DMS79 (cell line): ENCODE measurements at regions not wholly inside any gene's neighbourhood (a gene's known extent, or its start where the extent isn't known, plus 50 kb on each side); places are given as distances from the start of the nearest gene placed in this dataset.

Source experiments
- DNase-seq: peaks from one replicate; lab custom pipeline; 2025; lab: John Stamatoyannopoulos, UW

DNA sequence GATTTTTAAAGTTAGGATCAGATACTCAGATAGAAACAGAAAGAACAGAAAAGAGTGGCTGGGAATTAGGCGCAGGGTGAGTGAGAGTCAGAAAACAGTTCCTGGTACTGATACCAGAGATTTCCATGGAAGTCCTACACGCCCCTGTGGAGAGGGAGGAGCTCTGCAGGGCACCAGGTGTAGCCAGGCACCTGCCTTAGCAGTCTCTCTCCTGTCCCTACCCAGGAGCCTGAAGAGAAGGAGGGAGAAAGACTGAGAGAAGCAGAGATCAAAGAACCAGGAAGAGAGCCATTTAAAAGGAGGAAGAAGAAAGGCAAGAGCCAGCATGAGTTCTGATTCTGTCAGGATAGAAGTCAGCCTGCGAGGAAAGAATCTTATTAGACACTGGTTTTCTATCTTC, 65.0 kb downstream of the CBLN1 start:
- no peak for DNase-seq

DNA sequence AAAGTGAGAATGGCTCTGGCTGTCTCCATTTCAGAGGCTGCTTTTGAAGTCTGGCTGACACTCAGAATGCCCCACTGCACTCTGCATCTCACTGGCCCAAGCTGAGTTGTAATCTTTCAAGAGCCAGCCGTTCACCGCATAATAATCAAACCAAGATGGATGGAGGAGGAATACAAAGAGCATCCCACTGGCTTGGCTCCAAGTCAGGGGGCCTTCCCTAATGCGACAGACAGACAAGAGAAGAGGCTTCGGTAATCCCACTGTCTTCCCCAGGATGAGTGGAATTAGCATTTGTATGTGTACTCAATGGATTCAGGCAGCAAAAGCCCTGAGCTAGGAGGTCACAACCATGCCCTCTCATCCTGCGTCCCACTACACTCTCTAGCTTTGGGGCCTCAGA, 68.0 kb downstream of the CBLN1 start:
- DNase-seq: no peak

DNA sequence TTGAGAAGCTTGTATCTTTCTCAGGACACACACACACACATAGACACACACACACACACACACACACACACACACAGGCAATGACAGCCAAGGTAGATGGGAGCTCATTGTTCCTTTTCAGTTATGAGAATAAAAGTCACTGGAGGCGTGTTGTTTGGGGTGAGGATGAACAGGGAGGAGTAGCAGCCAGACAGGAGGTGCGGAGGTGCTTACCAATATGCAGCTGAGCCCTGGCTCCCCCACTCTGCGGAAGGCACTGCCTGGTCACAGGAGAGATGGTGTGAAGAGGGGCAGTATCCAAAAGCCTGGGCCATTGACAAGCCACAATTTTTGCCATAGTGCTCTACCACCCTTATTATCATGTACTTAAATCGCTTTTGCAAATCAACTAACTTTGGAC, 77.4 kb downstream of the CBLN1 start:
- no peak for DNase-seq

DNA sequence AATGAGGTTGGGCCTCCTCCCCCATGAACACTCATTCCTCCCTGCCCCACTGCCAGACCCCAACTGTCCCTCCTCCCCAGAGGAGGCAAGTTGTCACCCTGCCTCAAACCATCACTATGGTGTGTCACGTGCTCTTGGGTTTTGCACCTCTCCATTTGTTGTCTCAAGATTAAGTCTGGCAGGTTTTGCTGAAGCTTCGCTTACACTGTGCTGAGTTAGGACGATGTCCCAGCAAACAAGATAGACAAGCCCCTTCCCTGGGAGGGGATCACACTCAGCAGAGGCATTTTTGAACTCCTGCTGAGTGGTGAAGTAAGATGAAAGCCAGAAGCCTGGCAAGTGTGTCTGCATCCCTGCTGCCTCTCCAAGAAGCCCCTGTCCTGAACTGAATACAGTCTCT, 78.3 kb downstream of the CBLN1 start:
- no peak for DNase-seq

DNA sequence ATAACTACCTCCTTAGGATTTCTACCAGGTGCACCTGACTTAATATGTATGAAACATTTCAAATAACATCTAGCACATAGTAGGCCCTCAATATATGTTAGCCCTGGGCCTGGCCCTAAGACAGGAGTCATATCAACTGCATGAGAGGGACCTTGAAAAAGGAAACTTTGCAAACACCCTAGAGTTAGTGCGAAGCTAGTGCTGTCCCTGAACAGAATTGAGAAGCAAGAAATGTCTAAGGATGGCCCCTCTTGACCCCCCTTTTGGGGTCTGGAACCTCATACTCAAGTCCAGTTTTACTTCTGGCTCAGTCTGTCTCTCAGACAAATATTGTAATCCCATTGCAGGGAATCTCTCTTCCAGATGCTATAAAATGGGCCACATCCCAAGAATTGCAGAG, 80.5 kb downstream of the CBLN1 start:
- no peak for DNase-seq

DNA sequence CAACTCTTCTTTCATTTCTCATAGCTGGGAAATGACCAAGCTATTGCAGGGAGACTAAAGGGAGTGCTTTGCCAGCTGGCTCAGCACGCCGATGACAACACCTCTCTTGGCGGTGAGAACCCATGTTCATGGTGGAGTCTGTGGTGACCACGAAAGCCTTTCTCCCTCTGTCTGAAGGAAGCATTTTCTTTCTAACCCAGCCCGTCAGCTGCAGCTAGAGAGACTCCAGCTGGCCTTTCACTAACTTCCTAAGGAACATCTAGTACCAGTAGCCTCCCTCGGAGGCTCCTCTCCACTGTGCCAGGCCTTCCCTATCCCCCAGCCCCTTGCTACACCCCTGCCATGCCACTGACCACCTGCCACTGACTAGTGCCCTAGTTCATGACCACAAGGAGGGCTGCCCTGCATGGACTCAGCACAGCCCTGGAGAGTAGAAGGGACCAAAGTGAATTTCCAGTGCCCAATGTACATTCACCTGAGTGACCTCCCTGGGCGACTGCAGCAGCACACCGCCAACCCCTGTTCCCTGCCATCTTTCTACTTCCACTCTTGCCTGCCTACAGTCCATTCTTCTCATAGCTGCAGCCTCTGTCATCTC, 81.3 kb downstream of the CBLN1 start:
- no peak for DNase-seq

DNA sequence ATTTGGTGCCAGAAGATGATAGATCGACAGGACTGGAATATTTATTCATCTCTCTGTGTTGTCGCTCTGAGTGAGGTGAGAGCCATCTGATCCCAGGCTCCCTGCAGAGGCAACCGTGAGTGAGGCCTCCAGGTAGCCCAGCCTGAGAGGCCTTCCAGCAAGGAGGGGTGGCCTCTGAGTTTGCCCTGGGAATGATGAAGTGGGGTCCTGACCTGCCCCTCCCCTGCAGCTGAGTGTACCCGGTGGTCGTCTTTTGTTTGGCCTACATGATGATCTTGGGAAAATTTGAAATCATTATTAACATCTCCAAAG, 86.4 kb downstream of the CBLN1 start:
- no peak for DNase-seq

DNA sequence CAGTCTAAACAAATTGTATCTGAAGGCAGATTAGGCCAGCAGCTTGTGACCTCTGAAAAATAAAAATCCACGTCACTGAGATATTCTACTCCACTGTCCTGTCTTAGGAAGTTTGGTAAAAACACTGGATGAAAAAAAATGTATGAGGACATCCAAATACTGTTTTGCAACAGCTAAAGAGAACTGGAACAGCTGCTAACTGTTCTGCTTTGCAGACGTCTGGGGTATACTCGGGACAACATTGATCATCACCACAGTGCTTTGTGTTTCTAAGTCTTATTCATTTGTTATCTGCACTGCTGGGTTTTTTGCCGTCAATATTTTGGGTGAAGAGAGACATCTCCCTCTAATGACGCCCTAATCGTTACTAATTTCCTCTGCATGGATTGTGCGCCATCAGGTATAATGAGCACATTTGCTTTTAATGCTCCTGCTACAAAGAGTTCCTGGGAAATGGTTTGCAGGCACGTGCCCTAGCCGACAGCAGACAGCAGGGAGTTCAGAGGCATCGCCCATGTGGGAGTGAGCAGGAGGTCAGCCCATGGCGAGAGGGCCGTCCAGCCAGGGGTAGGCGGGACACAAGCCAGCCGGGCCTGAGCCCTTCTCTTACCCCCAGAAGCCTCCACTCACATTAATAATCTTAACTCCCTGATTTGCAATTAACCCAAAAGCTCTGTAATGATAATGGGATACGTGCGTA, 87.0 kb downstream of the CBLN1 start:
- DNase-seq: no peak

DNA sequence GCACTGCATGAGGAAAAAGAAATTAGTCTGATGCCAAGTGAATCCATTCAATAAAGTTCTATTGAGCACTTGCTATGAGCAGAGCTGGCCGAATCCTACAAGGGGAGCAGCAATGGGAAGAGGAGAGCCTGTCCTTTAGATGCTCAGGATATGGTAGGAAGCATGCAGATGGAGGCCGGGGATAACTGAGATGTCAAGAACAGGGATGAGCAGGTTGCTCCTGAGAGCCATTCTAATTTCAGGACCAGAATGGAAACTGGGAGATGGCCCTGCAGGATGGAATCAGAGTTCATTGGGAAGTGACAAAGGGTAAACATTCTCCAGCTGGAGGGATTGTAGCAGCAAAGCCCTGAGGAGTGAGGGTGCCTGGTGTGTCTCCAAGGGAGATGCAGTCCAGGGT, 88.0 kb downstream of the CBLN1 start:
- DNase-seq: no peak

DNA sequence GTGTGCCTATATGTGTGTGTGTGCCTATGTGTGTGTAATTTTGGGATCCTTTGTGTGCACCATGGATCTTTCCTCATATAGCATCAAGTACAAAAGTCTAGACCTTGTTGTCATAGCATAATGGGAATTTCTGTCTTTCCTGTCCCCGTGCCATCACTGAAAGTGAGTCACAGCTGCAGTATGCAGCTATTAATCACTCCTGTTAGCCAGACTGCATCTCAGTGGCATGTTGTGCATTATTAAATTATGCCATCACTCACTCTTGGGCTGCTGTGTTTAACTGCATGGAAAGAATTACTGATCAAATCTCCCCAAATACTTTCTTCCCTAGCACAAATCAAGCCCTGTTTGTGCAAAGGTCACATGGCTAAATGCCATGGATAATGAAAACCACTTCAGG, 92.4 kb downstream of the CBLN1 start:
- no peak for DNase-seq

DNA sequence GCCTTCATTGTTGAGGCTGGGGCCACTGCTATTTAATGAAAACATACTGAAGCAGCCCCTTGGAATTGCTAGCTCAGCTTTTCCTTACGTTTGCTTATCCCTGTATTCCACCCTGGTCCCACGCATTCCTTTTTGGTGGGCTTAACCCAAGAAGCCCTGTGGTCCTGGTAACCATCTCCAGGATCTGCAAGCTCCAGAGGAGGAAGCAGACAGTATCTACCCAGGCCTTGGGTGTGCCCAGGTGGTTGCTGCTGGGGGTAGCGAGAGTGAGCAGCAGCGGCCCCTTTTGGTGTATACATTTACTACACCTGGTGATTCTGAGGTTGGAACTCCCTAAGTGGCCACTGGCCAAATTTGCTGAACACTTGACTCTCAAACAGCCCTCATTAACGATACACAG, 97.7 kb downstream of the CBLN1 start:
- no peak for DNase-seq

DNA sequence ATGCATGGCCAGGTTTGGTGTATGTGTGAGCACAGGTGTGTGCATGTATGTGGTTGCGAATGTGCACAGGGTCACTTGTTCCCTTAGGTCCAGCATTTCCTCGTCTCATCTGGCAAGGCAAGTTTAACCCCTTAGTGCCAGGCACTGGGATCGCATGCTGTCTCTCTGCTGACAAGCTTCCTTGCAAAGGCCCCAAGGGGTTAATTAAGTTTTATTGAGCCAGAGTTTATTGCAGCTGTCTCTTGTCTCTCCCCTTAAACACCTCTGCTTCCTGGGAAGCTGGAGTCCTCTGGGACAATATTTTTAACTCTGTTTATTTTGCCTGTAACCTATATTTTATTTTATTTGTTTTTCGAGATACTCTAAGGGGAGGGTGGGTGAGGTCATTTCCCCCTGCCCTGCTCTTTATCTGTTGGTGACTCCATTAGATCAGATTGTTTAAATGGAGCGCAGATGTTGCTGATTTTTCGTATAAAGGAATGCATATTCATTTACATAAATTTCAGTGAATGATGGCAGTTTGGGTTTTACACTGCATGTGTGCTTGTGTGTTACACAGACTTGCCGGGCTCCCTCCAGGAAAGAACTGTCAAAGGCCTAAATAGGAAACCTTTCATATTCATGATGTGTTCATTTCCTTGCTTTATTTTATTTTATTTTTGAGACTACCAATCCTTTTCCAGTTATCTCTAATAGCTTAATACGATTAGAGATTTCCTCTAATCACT, 99.7 kb downstream of the CBLN1 start:
- DNase-seq: no peak

DNA sequence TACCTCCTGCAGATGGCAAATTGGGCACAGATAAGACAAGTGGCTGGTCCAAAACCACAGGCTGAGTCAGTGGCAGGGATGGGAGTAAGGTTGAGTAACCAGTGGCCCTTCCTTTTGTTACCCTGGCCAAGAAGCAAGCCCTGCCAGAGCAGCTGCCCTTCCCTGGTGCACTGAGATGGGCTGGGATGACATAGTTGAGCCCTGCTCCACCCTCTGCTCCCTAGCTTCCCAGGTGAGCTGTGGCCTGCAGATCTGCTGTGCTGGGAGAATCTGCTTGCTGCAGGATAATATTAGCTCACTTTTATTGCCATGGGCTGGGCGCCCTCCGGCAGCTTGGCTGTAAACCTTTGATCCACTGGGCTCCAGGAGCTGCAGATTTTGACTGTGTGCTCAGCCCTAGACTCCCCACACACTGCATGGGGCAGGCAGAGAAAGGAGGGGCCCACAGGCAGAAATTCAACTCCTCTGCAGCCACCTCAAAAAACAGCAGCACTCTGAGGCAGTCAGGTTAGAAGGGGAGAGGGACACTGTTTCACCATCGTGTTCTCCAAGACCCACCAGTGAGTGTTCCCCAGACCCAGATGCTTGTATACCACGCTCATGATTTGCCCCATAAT, 101.8 kb downstream of the CBLN1 start:
- DNase-seq: no peak

DNA sequence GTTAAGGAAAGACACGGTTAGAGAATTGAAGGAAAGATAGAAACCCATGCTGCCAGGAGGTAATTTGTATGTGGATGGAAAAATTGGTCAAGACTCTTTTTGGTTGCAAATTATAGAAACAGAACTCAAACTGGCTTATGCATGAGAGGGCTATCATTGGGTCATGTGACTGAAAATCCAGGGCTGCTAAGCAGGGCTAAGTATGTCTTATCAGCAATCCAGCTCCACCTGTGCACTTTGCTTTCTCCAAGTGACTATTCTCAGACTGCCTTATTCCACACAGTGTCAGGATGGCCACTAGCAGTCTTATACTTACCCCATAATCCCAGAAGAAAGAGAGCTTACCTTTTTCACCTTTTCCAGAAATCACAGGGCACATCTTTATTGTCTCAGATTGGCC, 113.5 kb downstream of the CBLN1 start:
- no peak for DNase-seq

DNA sequence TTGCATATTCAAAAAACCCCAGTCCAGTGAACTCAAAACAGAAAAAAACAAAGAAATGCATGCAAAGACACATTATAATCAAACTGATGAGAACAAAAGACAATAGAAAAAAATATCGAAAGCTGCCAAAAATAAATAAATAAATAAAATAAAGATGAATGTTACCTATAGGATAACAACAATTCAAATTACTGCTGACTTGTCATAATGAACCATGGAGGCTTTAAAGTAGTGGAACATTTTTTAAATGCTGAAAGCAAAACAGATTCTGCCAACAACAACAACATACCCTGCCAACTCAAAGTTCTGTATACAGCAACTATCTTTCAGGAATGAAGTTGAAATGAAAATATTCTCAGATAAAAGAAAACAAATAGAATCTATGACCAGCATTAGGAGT, 116.6 kb downstream of the CBLN1 start:
- DNase-seq: no peak

DNA sequence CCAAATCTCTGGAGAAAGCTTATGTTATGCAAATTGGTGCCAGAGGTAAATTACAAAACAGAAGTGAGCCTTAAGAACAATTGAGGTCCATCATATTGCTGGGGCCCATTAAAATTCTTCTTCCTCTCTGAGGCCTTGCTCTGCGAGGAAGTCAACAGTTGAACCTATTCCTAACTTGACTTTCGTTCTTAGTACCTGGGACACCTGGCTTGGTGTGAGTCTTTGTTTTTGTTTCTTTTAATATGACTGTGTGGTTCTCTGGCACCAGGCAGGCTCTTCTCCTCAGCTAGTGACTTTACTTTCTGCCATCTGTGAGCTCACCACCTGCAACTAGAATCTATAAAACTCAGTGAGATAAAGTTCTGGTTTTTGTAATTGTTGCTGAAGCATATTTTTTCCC, 120.4 kb downstream of the CBLN1 start:
- no peak for DNase-seq

DNA sequence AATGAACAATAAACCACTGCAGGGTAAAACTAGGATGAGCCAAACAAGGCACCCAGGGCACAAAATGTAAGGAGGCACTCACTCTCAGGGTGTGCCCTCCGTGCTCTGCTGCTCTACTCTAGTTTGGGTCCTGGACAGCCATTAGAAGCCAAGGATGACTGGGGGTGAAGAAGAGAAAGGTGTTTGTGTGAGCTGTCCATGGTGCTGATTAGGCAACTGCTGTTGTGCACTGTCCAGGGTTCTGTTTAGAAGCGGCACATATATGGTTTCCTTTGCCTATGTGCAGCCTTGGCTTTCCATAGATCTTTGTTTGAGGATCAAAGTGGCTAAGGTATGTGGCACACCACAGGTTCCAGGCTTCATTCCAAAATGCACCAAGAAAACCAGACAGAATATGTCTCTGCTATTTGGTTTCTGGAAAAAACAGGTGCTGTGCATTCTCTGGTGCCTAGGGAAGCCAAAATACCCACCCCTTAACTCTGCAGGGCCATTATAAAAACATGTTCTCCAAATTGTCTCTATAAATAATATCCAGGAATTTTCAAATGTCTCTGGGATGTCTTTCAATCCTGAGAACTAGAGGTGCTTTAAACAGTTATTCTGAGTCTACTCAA, 123.5 kb downstream of the CBLN1 start:
- DNase-seq: no peak

DNA sequence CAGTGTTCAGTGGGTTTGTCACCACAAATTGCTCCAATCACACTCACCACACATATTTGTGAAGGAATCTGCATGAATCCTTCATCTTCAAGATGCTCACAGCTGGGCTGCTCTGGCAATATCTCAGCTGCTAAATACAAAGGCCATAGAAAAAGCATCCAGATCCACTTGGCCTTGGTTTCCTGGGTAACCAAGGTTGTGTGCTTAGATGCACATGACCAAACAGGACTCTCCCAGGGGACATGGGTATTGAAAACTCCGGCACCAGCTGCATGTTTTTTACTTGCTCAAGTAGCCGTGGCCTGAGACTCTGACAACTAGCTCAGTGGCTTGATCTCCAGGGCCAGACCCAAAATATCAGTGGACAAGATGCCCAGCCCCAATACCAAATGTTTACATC, 131.3 kb downstream of the CBLN1 start:
- peak; percentile 87 for DNase-seq

DNA sequence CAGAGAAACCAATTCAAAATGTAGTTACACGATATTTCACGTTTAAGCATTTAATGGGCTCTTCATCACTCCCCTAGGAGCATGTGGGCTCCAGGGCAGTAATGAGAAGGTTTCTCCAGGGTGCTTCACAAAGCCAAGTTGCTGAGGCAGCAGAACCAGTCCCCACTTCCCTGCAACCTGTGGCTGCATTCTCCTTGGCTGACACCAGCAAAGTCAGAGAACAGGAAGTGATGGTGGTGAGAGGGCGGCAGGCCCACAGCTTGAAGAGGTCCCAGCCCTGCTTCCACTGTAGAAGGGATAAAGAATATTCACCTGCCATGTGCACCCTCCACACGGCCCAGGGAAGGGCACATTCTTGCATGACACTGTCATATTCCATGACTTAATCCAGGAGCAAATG, 133.2 kb downstream of the CBLN1 start:
- peak; percentile 29 for DNase-seq

DNA sequence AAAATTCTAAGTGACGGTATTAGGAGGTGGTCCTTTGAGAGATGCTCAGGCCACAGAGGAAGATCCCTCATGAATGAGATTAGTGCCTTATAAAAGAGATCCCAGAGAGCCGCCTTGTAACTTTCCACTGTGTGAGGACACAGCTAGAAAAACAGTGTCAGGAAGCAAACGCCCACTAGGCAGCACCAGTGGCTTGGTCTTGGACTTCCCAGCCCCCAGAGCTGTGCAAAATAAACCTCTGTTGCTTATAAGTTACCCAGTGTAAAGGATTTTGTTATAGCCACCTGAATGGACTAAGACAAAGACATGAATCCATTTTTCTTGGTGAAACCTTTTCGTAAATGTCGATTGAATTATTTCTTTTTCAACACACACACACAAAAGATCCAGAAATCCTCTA, 141.0 kb downstream of the CBLN1 start:
- DNase-seq: no peak

DNA sequence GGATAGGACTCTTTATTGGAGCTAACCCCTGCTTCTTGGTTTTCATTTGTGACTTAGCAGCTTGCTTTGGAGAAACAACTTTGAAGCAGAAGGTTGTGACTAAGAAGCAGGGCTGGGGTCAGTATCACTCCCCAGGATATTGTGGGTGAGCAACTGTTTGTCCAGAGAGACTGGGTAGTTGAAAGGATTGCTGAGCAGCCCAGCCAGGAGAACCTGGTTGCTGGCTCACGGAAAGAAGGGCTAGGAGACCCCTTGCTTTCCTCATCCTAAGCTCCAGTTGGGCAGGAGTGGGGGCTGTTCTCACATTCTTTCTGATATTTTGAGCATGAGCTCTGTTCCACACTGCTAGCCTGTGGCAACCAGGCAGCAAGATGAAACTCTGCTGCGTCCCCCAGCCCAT, 151.2 kb downstream of the CBLN1 start:
- DNase-seq: no peak

DNA sequence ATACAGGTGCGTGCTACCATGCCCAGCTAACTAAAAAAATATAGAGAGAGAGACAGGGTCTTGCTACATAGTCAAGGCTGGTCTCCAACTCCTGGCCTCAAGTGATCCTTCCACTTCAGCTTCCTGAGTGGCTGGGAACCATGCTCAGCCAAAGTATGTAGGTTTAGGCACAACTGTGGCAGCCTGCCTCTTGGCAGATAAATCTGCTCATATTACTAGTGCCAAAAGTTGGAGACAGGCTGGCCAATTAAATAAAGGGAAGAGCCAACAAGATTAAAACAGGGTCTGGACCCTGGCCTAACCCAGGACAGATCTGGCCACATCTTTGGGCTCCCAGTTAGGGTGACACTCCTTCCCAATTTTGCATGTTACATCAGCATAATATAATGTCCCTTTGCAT, 151.7 kb downstream of the CBLN1 start:
- DNase-seq: no peak

DNA sequence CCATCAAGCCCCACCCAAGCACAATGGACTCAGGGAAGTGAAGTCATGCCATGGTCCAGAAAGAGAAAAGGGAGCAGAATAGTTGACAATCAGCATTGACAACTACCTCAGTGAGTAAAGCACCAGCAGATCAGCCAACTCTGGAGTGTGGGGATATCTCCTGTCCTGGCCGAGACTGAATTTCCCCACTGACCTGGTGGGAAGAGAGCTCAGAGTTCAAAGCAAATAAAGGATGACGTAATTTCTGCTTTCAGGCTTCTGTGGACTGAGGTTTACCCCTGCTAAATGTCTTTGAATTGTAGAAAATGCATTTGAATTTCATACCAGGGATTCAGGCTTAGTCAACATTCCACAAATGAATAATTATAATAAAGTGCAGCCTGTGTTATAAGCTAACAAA, 152.9 kb downstream of the CBLN1 start:
- DNase-seq: no peak
